SK-N-MC (cell line): ENCODE measurements at regions not wholly inside any gene's neighbourhood (a gene's known extent, or its start where the extent isn't known, plus 50 kb on each side); places are given as distances from the start of the nearest gene placed in this dataset.

Source experiments
- EZH2 ChIP-seq: fragments of 200-600 bp; sonication (generic); IDR thresholded peaks from one replicate; pipeline ENCODE4 v1.6.1; 2017; ENCODE audit warnings: antibody characterized with exemption
- FOXP2 ChIP-seq: optimal IDR thresholded peaks from 2 replicates; pipeline ENCODE3; 2011; ENCODE audit warnings: mild to moderate bottlenecking, moderate library complexity; ENCODE audit not compliant: insufficient read depth; ENCODE audit errors: extremely low read length, control extremely low read depth
- POLR2AphosphoS5 ChIP-seq: IDR thresholded peaks from 2 replicates; pipeline ENCODE4 v1.6.1; 2012; ENCODE audit warnings: mild to moderate bottlenecking, low read depth, low read length, borderline replicate concordance

DNA sequence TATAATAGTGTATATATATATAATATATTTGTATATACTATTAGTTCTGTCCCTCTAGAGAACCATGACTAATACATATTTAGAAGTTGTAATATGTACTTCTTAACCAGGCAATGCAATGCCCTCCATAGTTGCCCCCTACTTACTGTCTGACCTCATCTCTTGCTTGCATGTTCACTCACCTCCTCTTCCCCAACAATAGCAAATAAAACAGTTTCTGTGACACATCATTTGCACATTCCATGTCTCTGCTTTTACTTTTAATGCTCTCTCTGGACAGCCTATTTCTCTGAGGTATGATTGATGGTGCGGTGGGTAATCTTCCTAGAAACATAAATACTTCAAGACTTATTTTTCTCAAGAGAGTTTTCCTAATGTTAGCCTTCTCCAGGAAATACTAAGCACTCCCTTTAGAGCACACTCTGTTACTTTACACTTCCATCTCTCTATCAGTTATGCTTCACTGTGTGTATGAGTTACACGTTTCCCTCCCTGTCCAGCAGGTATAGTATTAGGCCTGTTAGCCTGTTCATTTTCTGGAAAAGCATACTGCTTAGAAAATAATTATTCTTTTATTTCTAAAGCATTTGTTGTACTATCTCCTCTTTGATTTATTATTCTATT, 295.6 kb upstream of the LRATD1 start:
- no peak for TF ChIP-seq EZH2
- no peak for TF ChIP-seq POLR2AphosphoS5
- no peak for TF ChIP-seq FOXP2
